GM18909 (cell line): ENCODE measurements at regions not wholly inside any gene's neighbourhood (a gene's known extent, or its start where the extent isn't known, plus 50 kb on each side); places are given as distances from the start of the nearest gene placed in this dataset.

Source experiments
- ATAC-seq: cut with Tn5 transposase; IDR thresholded peaks from one replicate; pipeline ENCODE4 v1.9.1; 2021; ENCODE audit warnings: mild to moderate bottlenecking; ENCODE audit not compliant: unreplicated experiment, poor library complexity

- ATAC-seq, result no peak
Measured at GRCh38 chr1:239723776-239724367, 337.5 kb downstream of the CHRM3 start.

GRCh38 chr1:239725371-239725770 lies 339.0 kb downstream of the CHRM3 start:
- no peak for ATAC-seq

GRCh38 chr1:239725933-239726332 lies 339.6 kb downstream of the CHRM3 start:
- ATAC-seq, result no peak

- no peak for ATAC-seq
Measured at GRCh38 chr1:239730378-239730777, 344.0 kb downstream of the CHRM3 start.

- ATAC-seq, result no peak
Measured at GRCh38 chr1:239731082-239731748, 344.8 kb downstream of the CHRM3 start.

- no peak for ATAC-seq
Measured at GRCh38 chr1:239732770-239733169, 346.4 kb downstream of the CHRM3 start.

- ATAC-seq, result no peak
Measured at GRCh38 chr1:239733995-239734394, 347.6 kb downstream of the CHRM3 start.

GRCh38 chr1:239735111-239735510 lies 348.7 kb downstream of the CHRM3 start:
- no peak for ATAC-seq

- no peak for ATAC-seq
Measured at GRCh38 chr1:239736479-239736878, 350.1 kb downstream of the CHRM3 start.

GRCh38 chr1:239739375-239739774 lies 352.3 kb upstream of the FMN2 start:
- ATAC-seq, result no peak

GRCh38 chr1:239739919-239740318 lies 351.8 kb upstream of the FMN2 start:
- ATAC-seq, result no peak

GRCh38 chr1:239742416-239743109 lies 349.1 kb upstream of the FMN2 start:
- no peak for ATAC-seq

GRCh38 chr1:239744851-239745250 lies 346.8 kb upstream of the FMN2 start:
- ATAC-seq, result no peak

- no peak for ATAC-seq
Measured at GRCh38 chr1:239755107-239755912, 336.4 kb upstream of the FMN2 start.

GRCh38 chr1:239757716-239758115 lies 334.0 kb upstream of the FMN2 start:
- no peak for ATAC-seq

GRCh38 chr1:239758756-239759155 lies 332.9 kb upstream of the FMN2 start:
- no peak for ATAC-seq

- no peak for ATAC-seq
Measured at GRCh38 chr1:239761509-239761908, 330.2 kb upstream of the FMN2 start.

GRCh38 chr1:239763850-239764249 lies 327.8 kb upstream of the FMN2 start:
- ATAC-seq, result no peak

GRCh38 chr1:239764546-239764945 lies 327.1 kb upstream of the FMN2 start:
- ATAC-seq, result no peak

GRCh38 chr1:239765163-239765562 lies 326.5 kb upstream of the FMN2 start:
- ATAC-seq, result no peak

- no peak for ATAC-seq
Measured at GRCh38 chr1:239771550-239771949, 320.1 kb upstream of the FMN2 start.
